GM18508 (cell line): ENCODE measurements at regions not wholly inside any gene's neighbourhood (a gene's known extent, or its start where the extent isn't known, plus 50 kb on each side); places are given as distances from the start of the nearest gene placed in this dataset.
A peak's percentile ranks its signal among the peaks of the same experiment; 100 is the strongest.

Experiments used
- ATAC-seq: cut with Tn5 transposase; IDR thresholded peaks from one replicate; pipeline ENCODE4 v1.9.1; 2021; ENCODE audit warnings: moderate number of reproducible peaks; ENCODE audit not compliant: insufficient read depth, unreplicated experiment

- ATAC-seq: no peak
Measured at GRCh38 chr15:99507504-99508310, 58.1 kb upstream of the MEF2A start.

- ATAC-seq: no peak
Measured at GRCh38 chr15:99508311-99508645, 57.5 kb upstream of the MEF2A start.

DNA sequence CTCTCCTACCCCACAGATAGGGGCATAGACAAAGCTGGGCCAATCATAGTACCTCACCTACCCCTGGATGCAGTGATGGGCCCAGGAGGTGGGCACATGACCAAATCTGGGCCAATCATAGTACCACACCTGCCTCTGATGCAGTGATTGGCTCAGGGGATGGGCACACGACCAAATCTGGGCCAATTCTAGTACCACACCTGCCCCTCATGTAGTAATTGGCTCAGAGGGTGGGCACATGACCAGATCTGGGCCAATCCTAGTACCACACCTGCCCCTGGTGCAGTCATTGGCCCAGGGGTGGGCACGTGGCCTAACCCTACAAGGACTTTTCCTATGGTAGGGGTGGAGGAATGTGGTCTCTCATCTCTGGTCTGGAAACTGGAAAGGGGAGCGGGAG, 56.9 kb upstream of the MEF2A start:
- ATAC-seq: no peak

DNA sequence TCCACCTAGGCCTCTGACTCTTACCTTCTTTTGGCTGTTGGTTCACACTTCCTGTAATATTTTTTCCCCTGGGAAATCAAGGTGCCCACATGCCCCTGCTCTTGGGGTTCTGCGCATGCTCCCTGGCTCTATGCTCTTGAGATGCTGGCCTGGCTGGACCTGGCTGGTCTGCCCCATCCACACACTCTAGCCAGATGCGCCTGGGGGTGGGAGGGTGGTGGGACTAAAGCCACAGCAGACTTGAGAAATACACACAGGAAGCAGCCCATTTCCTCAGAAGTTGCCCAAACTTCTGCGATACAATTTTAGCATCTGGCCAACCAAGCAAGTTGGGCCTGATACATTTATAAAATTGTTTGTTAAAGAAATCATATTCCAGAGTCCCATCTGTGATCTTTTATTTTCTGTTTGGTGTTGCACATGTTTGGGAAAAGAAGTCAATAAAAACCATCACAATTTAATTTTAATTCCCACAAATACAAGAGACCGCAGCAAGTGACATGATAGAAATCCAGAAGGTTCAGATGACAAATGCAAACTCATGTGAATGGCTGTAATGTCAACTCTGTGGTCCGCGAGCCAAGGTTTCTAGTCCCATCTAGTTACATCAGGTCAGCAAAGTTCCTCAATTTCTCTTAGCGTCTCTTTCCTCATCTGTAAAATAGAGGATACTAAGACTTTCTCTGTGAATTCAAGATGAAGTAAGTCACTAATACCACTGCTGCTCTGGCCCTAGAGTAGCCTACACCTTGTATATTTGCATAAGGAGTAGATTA, 55.9 kb upstream of the MEF2A start:
- ATAC-seq: no peak

GRCh38 chr15:99511531-99511865, 54.3 kb upstream of the MEF2A start:
- peak; percentile 10 for ATAC-seq

DNA sequence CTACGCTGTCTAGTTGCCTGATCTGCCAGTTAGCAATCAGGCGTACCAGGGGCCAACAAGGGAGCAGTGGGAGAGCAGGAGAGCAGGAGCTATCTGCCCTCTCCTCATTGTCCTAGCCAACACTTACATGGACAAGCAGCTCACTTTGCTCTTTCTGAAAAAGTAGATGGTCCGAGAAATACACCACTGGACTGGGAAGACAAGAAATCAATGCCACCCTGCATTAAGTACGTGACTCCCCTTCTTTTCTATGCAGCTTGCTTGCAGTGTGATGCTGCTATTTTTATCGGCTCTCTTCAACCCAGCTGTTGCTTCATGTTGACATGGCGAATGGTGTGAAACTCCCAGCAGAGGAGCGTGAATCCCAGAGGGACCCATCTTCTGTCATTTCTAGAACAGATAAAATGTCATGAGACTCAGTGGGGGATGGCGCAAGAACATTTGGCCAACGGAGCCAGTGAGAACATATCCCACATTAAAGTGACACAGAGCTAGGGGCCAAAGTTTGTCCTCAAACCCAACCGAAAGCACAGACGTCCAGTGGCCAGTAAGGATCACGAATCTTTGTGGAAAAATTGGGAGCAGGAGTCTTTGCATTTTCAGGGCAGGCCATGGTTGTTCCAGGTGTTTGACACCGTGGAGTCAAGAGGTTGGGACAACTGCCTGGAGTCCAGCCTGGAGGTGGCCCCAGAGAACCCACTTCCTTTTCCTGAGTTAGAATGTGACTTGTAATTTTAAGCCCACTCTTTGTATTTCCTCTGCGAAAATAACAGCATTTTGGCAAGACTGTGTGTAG, 53.7 kb upstream of the MEF2A start:
- peak; percentile 61 for ATAC-seq

DNA sequence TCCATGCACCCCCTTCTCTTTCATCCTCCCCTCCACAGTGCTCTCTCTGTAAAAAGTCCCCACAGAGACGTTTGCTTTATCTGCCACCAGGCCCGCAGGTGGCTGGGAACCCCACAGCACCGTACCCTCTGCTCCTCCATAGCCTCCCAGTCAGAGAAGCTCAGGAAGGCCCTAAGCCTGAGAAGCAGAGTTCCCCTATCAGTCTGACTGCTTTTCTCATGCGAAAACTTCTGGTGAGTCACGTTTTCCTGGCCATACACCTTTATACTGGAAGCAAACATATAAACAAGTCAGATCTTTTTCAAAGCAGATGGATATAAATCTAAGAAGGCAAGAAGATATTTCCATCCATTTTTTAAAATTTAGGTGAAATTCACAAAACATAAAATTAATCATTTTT, 51.5 kb upstream of the MEF2A start:
- ATAC-seq: no peak
